GM21529 (cell line): ENCODE measurements at regions not wholly inside any gene's neighbourhood (a gene's known extent, or its start where the extent isn't known, plus 50 kb on each side); places are given as distances from the start of the nearest gene placed in this dataset.
"Not testable (repeated sequence)": the region's sequence is repeated elsewhere in the genome, so short reads cannot be mapped to it uniquely, and the experiment has no call there.

Source experiments
- ATAC-seq: cut with Tn5 transposase; IDR thresholded peaks from one replicate; pipeline ENCODE4 v1.9.1; 2021; ENCODE audit not compliant: unreplicated experiment

DNA sequence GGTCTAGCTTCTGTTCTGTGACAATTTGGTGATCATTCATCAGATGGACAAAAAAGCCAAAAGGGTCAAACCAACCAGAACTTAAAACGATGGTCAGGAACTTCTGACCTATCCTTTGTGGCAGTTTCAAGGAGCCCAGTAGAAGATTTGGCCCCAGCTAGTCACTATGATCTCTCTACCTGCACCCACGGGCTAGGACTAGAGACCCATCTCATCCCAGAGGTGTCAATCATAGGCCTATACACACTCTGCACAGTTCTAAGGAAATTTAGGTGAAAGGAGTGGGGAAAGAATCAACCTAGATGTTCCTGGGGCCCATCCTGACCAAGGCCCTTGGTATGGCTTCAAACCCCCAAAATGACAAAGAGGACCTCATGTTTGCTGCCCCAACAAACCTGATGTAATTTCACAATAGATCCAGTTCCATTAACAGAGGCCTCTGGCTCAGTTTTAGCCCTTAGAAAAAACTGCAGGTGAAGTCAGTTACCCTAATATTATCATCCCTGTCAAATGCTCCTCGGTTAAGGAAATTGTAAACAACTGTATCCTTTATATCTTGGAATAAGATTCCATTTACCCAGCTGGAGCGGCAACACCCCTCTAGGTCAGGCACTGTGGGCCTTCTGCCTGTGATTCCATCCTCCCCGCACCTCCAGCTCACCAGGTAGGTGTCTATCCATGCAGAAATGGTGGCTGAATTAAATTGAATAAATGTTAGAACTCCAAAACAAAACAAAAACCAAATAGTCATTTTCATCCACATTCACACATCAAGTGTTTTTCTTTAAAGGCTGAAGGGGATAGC lies 138.7 kb downstream of the ENC1 start:
- ATAC-seq = no peak

DNA sequence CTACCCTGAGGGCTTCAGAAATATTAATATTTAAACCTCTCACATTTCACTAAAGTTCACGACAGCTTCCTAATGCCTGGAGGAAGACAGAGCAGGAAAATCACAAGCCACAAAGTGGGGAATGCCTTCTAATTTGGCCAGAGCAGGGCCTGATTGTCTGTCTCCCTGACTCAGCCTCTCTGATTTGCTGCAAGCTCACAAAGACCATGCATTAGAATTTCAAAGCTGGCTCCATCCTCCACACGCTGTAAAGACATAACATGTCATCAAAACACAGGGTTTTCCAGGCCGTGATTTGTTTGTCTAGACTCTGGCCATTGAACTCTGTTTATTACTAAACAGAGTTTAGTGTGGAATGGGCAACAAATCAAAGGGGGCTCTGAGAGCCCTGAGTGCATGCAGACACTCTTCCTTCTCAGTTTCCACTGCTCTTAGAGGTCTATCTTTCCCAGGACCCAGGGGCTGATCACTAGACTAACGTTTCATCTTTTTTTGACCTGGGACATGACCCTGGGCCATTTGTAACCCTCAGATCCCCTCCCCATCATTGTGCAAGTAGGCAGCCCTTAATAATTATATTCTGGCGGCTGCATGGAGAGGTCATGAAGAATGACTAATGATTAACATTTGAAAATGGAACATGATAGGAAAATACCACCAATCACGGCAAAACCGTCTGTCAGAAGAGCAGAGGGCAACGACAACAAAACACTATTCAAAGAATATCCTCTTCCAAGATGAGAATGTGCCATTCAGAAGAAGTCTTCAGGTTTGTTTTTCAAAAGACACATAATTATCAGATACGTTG lies 140.2 kb downstream of the ENC1 start:
- no peak for ATAC-seq

DNA sequence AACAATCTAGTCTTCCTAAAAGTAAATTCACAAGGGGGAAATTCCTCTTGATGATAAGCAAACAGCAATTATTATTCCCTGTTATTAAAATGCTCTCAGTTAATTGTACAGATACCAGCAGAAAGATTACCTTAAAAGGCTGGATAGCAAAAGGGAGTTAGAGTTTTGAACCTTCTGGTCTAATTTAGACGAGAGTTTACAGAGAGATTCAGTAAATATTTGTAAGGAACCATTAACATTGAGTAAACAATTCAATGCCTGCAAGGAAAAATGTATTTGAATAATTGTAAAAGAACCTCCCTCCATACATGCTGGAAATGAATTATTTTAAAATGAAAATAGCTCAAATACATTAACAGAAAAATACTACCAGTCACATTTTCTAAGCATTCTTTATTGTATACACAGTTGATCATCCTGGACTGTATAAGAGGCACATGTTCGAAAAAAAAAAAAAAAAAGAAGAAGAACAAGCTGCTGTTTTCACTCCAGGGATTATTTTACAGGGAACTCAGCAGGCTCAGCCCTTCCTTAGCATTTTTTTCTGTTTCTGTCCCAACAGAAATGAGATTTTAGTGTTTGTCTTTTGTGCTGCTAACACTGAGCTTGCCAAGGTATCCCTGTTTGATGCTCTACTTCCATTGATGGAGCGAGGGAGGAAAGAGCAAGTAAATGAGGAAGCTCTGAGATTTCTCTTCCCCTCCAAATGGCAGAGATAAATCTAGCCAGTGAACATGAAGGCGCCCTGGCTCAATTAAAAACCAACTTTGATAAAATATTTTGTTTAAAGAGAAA lies 141.1 kb downstream of the ENC1 start:
- no peak for ATAC-seq

DNA sequence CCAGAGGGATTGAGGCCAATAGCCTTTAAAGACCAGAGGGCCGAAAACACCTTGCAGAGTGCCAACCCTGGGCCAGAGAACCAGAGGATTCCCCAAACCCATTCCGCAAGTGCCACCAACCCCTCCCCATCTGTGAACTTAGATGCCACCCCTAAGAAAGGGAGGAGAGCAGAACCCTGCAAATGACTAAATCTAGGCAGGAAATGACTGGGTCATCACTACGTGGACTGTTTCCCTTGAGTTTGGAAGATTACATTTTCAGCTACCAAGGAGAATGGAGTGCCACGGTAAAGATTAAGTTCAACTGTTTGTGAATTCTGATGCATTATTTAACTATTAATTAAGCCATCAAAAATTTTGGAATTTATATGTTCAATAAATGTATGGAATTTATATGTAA lies 142.8 kb downstream of the ENC1 start:
- no peak for ATAC-seq

DNA sequence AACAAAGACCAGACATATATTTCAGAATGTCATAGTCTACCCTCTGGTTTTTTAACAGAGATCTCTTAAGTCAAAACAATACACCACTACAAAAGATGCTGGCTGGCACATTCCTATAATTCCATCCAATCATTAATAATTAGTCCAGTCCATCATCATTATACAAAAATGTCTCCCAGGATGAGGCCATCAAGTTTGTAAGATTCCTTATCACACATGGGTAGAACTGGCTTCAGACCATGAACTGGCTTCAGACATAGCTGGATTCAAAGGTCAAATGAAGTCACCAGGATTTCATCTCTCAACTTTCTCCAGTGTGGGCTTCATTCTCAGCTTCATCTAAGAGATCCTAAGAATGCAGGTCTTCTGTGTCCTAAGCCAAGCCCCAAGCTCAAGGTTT lies 147.1 kb downstream of the ENC1 start:
- no peak for ATAC-seq

DNA sequence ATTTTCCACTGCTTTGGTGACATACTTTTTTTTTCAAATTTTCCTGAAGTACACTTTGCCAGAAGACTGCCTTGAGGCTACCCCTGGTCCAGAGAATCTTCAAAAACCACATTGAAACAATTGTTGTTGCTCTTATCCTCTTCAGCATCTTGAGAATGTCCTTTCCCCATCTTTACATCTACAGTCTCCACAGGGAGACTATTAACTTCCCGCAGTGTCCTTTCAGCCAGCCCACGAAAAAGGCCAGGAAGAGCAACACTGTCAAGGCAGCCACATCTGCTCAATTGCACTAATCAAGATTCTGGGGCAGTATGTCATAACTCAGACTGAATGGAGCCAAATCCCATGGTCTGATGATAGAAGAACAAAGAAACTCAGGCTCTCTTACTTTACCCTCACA lies 148.3 kb downstream of the ENC1 start:
- no peak for ATAC-seq

DNA sequence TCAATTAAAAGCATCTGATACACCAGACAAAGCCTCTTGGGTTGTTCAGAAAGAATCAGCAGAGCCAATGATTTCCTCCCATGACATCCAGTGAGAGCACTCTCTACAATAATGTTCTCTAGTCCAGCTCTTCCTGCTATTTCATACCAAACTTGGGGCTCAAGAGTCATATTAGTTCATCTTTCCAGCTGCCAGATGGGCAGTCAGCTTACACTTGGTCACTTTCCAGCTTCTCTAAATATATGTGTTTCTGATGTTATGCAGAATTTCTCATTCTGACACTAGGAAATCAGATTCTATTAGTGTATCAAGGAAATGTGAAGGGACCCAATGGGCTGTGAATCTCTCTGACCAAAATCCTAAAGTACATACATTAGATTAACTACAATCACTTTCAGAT lies 148.9 kb downstream of the ENC1 start:
- no peak for ATAC-seq

DNA sequence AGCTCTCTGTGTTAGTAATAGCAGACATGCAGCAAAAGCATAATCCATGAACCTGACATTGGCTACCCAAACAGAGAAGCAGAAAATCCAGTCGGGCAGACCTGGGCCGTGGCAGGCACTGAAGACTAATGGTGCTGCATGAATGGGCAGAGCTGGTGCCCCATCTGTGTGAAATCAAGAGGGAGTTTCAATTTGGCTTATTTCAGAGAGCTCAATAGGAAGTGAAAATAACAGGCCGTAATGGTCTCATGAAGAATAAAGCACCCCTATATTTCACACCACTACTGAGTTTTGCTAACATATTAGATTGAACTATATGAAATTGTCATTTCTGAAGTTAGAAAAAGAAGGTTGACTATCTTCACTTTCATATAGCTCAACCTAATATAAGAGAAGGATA lies 149.7 kb downstream of the ENC1 start:
- peak; percentile 97 for ATAC-seq

DNA sequence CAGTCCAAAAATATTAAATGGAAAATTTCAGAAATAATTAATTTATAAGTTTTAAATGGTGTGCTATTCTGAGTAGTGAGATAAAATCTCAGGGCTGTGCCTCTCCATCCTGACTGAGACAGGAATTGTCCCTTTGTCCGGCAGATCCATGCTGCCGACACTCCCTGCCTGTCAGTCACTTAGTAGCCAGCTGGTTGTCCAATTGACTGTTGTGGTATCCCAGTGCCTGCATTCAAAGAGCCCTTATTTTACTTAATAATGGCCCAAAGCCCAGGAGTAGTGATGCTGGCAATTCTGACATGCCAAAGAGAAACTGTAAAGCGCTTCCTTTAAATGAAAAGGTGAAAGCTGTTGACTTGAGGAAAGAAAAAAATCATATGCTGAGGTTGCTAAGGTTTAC lies 157.5 kb downstream of the ENC1 start:
- no peak for ATAC-seq

DNA sequence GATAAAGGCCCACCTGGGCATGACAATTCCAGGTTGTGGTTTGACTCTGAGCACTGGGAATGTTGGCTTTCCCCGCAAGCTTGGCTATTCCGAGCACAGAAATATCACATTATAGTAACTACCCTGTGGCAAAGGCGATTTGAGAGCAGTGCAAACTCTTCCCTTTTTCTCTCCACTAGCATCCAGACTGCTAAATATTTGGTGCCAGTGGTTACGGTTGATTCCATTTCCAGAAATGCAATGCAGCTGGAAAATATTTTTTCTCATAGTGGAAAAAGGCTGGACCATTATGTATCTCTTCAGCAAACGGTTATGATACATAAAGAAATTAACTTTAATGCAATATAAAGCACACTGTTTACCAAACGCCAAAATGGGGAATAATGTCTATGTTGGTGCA lies 158.0 kb downstream of the ENC1 start:
- ATAC-seq = no peak

DNA sequence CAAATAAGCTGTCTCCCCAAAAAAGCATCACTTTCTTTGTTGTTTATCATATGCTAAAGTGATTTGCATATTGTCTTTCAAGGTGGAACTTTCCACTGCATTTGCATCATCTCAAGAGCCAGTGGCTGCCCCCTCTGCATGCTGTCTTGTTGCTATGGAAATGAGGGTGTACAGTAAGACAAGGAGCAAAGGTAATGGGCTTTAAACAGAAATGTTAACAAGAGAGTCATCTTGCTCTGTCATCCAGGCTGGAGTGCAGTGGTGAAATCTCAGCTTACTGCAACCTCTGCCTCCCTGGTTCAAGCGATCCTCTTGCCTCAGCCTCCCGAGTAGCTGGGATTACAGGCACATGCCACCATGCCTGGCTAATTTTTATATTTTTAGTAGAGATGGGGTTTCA lies 159.2 kb downstream of the ENC1 start:
- not testable (repeated sequence) for ATAC-seq

DNA sequence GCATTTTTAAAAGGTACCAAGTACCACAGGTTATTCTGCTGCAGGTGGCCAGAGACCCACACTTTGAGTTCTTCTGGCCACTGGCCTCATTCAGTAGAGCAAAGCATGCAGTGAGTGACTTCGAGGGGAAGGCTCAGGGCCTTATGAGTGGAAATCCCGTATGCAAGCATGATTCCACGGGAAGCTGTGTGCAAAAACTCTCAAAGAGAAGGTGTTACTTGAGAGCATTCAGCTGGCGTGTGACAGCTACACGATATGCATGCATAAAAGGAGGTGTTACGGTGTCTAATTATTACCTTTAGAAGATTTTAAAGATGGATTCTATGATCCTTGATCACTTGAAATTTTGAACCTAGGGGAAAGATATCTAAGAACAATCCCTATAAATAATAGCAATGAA lies 160.3 kb downstream of the ENC1 start:
- ATAC-seq = no peak

DNA sequence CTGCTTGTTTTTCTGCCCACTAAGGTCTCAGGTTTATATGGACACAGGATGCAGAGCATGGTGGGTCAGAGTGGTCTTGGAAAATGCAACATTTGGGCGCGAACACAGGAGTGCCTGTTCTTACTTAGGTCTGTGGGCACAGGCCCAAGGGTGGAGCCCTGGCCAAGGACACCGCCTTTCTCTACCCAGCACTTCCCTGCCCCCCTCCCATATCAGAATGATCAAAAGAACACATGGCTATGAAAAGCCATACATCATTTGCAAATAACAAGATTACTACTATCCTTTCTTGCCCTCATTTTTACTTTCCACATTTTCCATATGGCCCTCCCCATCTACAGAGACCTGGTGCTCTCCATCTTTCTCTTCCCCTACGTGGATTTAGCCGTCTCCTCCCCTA lies 162.2 kb downstream of the ENC1 start:
- no peak for ATAC-seq

DNA sequence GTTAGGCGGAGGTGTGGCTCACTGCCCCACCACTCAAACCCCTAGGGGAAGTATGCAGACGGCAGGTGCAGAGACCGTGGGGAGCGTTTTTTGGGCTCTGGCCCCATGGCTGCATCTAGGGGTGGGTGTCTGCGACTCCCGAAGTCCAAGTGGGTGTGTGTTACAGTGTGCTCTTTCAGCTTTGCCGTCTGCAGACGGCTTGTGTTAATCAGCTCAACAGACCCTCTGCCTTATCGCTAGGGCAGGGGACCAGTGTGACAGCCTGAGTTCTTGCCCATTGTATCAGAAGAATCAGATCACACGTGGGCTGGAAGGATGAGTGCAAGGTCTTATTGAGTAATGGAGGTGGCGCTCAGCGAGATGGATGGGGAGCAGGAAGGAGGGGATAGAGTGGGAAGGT lies 162.8 kb downstream of the ENC1 start:
- no peak for ATAC-seq

DNA sequence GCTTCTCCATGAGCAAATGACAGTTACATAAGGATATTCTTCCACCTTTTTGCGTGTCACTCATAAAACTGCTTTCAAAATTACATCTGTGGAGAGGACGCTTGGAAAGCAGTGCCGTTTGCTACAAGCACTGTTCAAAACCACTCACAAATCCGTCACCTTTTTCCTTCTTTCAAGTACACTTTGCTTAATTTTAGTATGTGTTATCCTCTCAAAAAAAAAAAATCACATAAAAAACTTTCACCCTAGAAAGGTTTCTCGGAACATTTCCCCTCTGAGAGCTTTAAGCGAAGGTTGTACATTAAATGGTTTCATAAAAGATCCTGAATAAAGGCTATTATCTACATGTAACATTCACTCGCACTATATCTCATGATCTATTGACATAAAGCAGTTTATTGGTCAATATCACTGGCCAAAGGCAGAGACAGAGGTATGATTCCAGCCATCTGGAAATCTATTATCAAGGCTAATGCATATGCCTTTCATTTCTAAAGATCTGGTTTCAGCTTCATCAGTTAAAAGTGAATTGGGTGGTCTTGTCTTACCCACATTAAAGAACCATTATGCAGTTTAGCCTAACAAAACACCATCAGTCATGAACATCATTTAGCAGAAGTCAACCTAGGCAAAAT lies 163.6 kb downstream of the ENC1 start:
- ATAC-seq = no peak

DNA sequence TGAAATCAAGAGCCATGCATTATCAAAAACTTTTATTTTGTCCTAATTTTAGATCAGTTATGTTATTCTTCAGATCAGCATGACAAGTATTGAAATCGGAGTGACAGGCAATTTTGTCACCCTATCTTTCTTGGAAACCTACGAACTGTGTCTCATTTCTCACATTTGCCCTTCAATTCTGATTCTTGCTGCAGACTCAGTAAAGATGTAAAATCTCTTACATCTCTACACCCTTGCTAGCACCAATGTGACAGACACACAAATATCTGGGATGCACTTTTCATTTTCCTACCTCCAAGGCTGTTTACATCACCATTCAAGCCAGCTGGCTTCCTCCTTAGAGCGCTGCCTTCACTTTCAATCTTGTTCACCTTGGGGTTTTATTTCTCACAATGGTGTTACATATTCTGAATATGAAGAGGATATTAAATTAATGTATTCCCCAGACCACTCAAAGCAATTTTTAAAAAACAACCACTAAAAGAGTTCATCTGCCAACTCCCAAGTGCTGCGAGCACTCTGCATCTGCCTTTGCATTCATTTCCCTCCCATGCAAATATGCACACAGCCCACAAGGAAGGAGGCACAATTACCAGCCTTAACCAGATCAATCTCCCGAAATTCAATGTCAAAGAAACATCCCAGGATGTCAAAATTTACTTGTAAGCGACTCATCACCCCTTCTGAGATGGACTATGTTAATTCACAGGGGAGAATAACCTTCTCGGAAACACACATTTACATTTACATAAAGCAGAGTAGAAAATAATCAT lies 164.3 kb downstream of the ENC1 start:
- ATAC-seq = no peak

DNA sequence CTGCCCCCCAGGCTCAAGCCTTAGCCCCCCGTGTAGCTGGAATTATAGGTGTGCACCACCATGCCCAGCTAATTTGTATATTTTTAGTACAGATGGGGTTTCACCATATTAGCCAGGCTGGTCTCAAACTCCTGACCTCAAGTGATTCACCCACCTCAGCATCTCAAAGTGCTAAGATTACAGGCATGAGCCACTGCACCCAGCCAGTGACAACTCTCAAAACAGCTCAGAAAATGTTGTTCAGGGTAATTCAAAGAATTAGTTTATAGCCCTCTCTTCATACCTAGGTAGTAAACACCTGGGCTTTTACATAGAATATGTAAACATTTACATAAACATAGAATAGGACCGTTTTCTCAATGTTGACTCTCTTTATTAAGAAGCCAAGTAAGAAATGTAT lies 168.7 kb downstream of the ENC1 start:
- no peak for ATAC-seq

DNA sequence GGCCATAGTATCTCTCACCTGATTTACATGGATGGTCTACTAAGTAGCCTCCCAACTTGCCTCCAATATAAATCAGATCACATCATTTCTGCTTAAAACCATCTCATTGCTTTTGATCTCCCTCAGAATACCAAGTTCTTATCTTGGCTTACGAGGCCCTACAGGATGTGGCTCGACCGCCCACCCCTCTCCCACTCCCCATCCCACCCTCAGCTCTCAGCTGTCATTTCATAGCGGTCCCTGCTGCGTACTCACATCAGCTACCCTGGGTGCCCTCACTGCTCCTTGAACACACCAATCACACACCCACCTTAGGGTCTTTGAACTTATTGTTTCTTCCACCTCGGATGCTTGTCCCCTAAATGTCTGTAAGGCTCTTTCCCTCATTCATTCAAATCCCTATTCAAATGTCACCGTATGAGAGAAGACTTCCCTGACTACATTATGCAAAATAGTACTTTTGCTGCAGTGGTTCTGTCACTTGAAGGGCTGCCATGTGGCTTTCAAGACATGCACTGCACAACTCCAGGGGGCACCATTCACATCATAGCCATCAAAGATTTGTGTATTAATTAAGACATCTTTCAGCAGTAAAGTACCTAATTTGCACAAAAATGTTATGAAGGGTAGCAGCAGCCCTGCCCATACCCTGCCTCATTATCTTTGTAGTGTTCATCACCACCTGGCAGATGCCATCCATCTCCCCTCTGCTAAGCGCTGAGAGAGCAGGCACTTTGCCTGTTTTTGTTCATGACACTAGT lies 171.1 kb downstream of the ENC1 start:
- ATAC-seq = no peak

DNA sequence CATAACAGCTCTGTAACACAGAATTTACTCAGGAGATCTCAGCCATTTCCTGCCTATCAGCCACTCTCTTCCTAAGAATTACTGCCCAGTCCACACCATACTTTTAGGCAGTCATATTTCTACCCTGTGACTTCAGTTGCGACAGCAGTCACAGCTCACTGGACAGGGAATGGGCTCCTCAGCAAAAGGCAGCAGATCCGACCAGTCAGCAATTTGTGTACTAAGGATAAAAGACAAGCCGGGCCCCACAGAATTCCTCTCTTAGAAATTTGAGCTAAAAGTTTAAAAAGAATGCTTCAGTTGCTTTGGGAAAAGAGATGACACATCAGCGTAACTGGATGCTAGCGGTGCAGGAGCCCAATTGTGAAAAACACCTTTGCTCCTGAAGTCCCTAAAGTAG lies 172.1 kb downstream of the ENC1 start:
- no peak for ATAC-seq

DNA sequence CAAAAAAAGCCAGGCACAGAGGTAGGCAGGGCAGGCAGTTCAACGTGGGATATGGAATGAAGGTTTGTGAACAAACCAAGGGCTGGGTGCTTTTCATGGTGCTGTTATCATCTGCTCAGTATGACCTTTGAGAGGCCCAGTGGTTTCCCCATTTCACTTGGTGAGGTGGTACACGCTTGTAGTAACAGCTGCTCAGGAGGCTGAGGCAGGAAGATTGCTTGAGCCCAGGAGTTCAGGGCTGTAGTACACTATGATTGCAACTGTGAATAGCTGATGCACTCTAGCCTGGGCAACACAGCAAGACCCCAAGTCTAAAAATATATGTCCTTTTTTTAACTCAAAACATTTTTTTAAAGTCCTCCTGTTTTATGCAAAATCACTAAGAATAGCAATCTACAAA lies 174.8 kb downstream of the ENC1 start:
- ATAC-seq = no peak
